K562 (cell line): ENCODE measurements at regions not wholly inside any gene's neighbourhood (a gene's known extent, or its start where the extent isn't known, plus 50 kb on each side); places are given as distances from the start of the nearest gene placed in this dataset.

Experiments used
- RFX7 ChIP-seq: fragments of 250-450 bp; sonication (Bioruptor Pico); IDR thresholded peaks from 2 replicates; pipeline ENCODE4 v1.5.1; 2021; ENCODE audit warnings: mild to moderate bottlenecking
- TF ChIP-seq, protein P1 (sequence below): fragments of 450-650 bp; IDR thresholded peaks from 2 replicates; pipeline ENCODE4 v1.6.1; 2018; ENCODE audit not compliant: partially characterized antibody
- TF ChIP-seq, protein P2 (sequence below), 2 experiments: fragments of 450-650 bp; IDR thresholded peaks; 2 replicates each; pipeline ENCODE4 v1.6.1; 2018; ENCODE audit warnings: mild to moderate bottlenecking in 2 of 2, low read depth in 1 of 2; ENCODE audit not compliant: partially characterized antibody in 2 of 2
- TF ChIP-seq, protein P3 (sequence below): fragments of 250-450 bp; sonication (Bioruptor Pico); IDR thresholded peaks from 2 replicates; pipeline ENCODE4 v1.6.1; 2021; ENCODE audit warnings: mild to moderate bottlenecking
- TF ChIP-seq, protein P4 (sequence below): fragments of 450-650 bp; formaldehyde crosslinking; IDR thresholded peaks from 2 replicates; pipeline ENCODE4 v1.4.0; 2020; ENCODE audit warnings: mild to moderate bottlenecking
- TF ChIP-seq, protein P5 (sequence below): fragments of 450-650 bp; IDR thresholded peaks from 2 replicates; pipeline ENCODE4 v1.6.1; 2016; ENCODE audit warnings: mild to moderate bottlenecking, moderate library complexity

DNA sequence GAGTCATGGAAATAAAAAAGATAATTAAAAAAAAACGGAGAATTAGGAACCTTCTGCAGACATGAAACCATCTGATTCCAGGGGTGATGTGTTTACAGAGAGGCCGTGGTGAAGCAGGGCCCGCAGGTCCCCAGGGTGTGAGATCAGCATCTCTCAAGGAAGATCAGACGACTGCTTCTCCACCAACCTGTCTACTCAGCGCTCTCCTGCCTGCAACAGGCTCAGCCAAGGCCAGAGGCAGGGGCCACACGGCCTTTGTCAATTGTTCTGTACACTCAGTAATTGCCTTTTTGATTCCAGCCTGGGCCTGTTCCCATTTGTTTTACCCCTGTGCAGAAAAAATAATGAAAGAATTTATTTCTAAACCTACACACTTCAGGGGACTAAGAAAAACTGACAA is 124.6 kb downstream of the NXPE2 start (continued):
- TF ChIP-seq, protein P1, sequence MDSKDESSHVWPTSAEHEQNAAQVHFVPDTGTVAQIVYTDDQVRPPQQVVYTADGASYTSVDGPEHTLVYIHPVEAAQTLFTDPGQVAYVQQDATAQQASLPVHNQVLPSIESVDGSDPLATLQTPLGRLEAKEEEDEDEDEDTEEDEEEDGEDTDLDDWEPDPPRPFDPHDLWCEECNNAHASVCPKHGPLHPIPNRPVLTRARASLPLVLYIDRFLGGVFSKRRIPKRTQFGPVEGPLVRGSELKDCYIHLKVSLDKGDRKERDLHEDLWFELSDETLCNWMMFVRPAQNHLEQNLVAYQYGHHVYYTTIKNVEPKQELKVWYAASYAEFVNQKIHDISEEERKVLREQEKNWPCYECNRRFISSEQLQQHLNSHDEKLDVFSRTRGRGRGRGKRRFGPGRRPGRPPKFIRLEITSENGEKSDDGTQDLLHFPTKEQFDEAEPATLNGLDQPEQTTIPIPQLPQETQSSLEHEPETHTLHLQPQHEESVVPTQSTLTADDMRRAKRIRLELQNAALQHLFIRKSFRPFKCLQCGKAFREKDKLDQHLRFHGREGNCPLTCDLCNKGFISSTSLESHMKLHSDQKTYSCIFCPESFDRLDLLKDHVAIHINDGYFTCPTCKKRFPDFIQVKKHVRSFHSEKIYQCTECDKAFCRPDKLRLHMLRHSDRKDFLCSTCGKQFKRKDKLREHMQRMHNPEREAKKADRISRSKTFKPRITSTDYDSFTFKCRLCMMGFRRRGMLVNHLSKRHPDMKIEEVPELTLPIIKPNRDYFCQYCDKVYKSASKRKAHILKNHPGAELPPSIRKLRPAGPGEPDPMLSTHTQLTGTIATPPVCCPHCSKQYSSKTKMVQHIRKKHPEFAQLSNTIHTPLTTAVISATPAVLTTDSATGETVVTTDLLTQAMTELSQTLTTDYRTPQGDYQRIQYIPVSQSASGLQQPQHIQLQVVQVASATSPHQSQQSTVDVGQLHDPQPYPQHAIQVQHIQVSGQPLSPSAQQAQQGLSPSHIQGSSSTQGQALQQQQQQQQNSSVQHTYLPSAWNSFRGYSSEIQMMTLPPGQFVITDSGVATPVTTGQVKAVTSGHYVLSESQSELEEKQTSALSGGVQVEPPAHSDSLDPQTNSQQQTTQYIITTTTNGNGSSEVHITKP = no peak
- TF ChIP-seq RFX7 = no peak
- TF ChIP-seq, protein P2, sequence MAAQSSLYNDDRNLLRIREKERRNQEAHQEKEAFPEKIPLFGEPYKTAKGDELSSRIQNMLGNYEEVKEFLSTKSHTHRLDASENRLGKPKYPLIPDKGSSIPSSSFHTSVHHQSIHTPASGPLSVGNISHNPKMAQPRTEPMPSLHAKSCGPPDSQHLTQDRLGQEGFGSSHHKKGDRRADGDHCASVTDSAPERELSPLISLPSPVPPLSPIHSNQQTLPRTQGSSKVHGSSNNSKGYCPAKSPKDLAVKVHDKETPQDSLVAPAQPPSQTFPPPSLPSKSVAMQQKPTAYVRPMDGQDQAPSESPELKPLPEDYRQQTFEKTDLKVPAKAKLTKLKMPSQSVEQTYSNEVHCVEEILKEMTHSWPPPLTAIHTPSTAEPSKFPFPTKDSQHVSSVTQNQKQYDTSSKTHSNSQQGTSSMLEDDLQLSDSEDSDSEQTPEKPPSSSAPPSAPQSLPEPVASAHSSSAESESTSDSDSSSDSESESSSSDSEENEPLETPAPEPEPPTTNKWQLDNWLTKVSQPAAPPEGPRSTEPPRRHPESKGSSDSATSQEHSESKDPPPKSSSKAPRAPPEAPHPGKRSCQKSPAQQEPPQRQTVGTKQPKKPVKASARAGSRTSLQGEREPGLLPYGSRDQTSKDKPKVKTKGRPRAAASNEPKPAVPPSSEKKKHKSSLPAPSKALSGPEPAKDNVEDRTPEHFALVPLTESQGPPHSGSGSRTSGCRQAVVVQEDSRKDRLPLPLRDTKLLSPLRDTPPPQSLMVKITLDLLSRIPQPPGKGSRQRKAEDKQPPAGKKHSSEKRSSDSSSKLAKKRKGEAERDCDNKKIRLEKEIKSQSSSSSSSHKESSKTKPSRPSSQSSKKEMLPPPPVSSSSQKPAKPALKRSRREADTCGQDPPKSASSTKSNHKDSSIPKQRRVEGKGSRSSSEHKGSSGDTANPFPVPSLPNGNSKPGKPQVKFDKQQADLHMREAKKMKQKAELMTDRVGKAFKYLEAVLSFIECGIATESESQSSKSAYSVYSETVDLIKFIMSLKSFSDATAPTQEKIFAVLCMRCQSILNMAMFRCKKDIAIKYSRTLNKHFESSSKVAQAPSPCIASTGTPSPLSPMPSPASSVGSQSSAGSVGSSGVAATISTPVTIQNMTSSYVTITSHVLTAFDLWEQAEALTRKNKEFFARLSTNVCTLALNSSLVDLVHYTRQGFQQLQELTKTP (IDR thresholded peaks at IDR 0.05; ENCODE audit: low read depth in 1 of 2, partially characterized antibody in 2 of 2) = no peak
- TF ChIP-seq, protein P3, sequence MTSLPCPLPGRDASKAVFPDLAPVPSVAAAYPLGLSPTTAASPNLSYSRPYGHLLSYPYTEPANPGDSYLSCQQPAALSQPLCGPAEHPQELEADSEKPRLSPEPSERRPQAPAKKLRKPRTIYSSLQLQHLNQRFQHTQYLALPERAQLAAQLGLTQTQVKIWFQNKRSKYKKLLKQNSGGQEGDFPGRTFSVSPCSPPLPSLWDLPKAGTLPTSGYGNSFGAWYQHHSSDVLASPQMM (CRISPR knock-in tag) = no peak
- TF ChIP-seq, protein P4, sequence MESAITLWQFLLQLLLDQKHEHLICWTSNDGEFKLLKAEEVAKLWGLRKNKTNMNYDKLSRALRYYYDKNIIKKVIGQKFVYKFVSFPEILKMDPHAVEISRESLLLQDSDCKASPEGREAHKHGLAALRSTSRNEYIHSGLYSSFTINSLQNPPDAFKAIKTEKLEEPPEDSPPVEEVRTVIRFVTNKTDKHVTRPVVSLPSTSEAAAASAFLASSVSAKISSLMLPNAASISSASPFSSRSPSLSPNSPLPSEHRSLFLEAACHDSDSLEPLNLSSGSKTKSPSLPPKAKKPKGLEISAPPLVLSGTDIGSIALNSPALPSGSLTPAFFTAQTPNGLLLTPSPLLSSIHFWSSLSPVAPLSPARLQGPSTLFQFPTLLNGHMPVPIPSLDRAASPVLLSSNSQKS (CRISPR knock-in tag) = no peak
- TF ChIP-seq, protein P5, sequence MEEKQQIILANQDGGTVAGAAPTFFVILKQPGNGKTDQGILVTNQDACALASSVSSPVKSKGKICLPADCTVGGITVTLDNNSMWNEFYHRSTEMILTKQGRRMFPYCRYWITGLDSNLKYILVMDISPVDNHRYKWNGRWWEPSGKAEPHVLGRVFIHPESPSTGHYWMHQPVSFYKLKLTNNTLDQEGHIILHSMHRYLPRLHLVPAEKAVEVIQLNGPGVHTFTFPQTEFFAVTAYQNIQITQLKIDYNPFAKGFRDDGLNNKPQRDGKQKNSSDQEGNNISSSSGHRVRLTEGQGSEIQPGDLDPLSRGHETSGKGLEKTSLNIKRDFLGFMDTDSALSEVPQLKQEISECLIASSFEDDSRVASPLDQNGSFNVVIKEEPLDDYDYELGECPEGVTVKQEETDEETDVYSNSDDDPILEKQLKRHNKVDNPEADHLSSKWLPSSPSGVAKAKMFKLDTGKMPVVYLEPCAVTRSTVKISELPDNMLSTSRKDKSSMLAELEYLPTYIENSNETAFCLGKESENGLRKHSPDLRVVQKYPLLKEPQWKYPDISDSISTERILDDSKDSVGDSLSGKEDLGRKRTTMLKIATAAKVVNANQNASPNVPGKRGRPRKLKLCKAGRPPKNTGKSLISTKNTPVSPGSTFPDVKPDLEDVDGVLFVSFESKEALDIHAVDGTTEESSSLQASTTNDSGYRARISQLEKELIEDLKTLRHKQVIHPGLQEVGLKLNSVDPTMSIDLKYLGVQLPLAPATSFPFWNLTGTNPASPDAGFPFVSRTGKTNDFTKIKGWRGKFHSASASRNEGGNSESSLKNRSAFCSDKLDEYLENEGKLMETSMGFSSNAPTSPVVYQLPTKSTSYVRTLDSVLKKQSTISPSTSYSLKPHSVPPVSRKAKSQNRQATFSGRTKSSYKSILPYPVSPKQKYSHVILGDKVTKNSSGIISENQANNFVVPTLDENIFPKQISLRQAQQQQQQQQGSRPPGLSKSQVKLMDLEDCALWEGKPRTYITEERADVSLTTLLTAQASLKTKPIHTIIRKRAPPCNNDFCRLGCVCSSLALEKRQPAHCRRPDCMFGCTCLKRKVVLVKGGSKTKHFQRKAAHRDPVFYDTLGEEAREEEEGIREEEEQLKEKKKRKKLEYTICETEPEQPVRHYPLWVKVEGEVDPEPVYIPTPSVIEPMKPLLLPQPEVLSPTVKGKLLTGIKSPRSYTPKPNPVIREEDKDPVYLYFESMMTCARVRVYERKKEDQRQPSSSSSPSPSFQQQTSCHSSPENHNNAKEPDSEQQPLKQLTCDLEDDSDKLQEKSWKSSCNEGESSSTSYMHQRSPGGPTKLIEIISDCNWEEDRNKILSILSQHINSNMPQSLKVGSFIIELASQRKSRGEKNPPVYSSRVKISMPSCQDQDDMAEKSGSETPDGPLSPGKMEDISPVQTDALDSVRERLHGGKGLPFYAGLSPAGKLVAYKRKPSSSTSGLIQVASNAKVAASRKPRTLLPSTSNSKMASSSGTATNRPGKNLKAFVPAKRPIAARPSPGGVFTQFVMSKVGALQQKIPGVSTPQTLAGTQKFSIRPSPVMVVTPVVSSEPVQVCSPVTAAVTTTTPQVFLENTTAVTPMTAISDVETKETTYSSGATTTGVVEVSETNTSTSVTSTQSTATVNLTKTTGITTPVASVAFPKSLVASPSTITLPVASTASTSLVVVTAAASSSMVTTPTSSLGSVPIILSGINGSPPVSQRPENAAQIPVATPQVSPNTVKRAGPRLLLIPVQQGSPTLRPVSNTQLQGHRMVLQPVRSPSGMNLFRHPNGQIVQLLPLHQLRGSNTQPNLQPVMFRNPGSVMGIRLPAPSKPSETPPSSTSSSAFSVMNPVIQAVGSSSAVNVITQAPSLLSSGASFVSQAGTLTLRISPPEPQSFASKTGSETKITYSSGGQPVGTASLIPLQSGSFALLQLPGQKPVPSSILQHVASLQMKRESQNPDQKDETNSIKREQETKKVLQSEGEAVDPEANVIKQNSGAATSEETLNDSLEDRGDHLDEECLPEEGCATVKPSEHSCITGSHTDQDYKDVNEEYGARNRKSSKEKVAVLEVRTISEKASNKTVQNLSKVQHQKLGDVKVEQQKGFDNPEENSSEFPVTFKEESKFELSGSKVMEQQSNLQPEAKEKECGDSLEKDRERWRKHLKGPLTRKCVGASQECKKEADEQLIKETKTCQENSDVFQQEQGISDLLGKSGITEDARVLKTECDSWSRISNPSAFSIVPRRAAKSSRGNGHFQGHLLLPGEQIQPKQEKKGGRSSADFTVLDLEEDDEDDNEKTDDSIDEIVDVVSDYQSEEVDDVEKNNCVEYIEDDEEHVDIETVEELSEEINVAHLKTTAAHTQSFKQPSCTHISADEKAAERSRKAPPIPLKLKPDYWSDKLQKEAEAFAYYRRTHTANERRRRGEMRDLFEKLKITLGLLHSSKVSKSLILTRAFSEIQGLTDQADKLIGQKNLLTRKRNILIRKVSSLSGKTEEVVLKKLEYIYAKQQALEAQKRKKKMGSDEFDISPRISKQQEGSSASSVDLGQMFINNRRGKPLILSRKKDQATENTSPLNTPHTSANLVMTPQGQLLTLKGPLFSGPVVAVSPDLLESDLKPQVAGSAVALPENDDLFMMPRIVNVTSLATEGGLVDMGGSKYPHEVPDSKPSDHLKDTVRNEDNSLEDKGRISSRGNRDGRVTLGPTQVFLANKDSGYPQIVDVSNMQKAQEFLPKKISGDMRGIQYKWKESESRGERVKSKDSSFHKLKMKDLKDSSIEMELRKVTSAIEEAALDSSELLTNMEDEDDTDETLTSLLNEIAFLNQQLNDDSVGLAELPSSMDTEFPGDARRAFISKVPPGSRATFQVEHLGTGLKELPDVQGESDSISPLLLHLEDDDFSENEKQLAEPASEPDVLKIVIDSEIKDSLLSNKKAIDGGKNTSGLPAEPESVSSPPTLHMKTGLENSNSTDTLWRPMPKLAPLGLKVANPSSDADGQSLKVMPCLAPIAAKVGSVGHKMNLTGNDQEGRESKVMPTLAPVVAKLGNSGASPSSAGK = no peak
